CD4-positive, alpha-beta T cell (primary cell): ENCODE measurements at regions not wholly inside any gene's neighbourhood (a gene's known extent, or its start where the extent isn't known, plus 50 kb on each side); places are given as distances from the start of the nearest gene placed in this dataset.

ENCODE experiments used
- ATAC-seq: fragments of 200-7000 bp; cut with Tn5 transposase; one replicate; pipeline ENCODE4 v1.10.0; 2022; ENCODE audit warnings: mild to moderate bottlenecking; ENCODE audit not compliant: poor library complexity
- CTCF ChIA-PET: fragments of 350-600 bp; sonication (Branson Sonifier 250); formaldehyde crosslinking; loops from one replicate; lab custom pipeline; 2021; ENCODE audit warnings: antibody characterized with exemption, inconsistent platforms; lab: Charles Lee
- POLR2A ChIA-PET: fragments of 350-600 bp; sonication (Branson Sonifier 250); formaldehyde crosslinking; loops from one replicate; lab custom pipeline; 2021; ENCODE audit warnings: antibody characterized with exemption, inconsistent platforms; lab: Charles Lee
- DNase-seq, 14 experiments: peaks; one replicate each; pipeline ENCODE4 v3.0.0-alpha.2; 2013 to 2020; ENCODE audit warnings: mixed read lengths in 2 of 14
- H3K27ac ChIP-seq, 2 donors: one replicate each; pipeline versions ENCODE4 v1.5.1 to v1.7.0; 2013; ENCODE audit warnings: low read length in 2 of 2, low read depth in 1 of 2, mild to moderate bottlenecking in 1 of 2
- H3K27me3 ChIP-seq, 2 experiments: 1 replicate in 1 of 2; 2 replicates in 1 of 2; pipeline versions ENCODE4 v1.6.1 to v1.7.0; 2013; ENCODE audit warnings: low read length in 2 of 2, control low read depth in 1 of 2, mild to moderate bottlenecking in 1 of 2, moderate library complexity in 1 of 2; ENCODE audit not compliant: insufficient read depth in 2 of 2, control insufficient read depth in 1 of 2
- H3K36me3 ChIP-seq: one replicate; pipeline ENCODE4 v1.6.1; 2013; ENCODE audit warnings: low read length, control low read depth; ENCODE audit not compliant: insufficient read depth
- H3K4me1 ChIP-seq: one replicate; pipeline ENCODE4 v1.6.1; 2013; ENCODE audit warnings: low read length, control low read depth; ENCODE audit not compliant: insufficient read depth
- H3K4me3 ChIP-seq: one replicate; pipeline ENCODE4 v1.5.1; 2013; ENCODE audit warnings: mild to moderate bottlenecking, low read length, moderate library complexity
- H3K9me3 ChIP-seq, 2 experiments: 1 replicate in 1 of 2; 2 replicates in 1 of 2; pipeline versions ENCODE4 v1.6.1 to v1.7.0; 2013; ENCODE audit warnings: low read length in 2 of 2, mild to moderate bottlenecking in 2 of 2, control low read depth in 1 of 2, moderate library complexity in 1 of 2; ENCODE audit not compliant: control insufficient read depth in 1 of 2, insufficient read depth in 1 of 2
- H3K27ac Mint-ChIP-seq: one replicate; pipeline ENCODE4 v1.8.0; 2020; ENCODE audit warnings: mixed read lengths
- H3K27me3 Mint-ChIP-seq: one replicate; pipeline ENCODE4 v1.8.0; 2021; ENCODE audit warnings: mixed read lengths
- H3K36me3 Mint-ChIP-seq: one replicate; pipeline ENCODE4 v1.8.0; 2021; ENCODE audit warnings: low read depth, mixed read lengths
- H3K4me1 Mint-ChIP-seq: one replicate; pipeline ENCODE4 v1.8.0; 2021; ENCODE audit warnings: low read depth, mixed read lengths
- H3K4me3 Mint-ChIP-seq: one replicate; pipeline ENCODE4 v1.8.0; 2020; ENCODE audit warnings: mild to moderate bottlenecking, mixed read lengths
- H3K9me3 Mint-ChIP-seq: one replicate; pipeline ENCODE4 v1.8.0; 2020; ENCODE audit warnings: mixed read lengths
- CTCF ChIP-seq: fragments of 200-600 bp; IDR thresholded peaks from one replicate; pipeline ENCODE4 v1.8.0; 2022; ENCODE audit warnings: antibody characterized with exemption, mild to moderate bottlenecking
- intact Hi-C, 2 experiments: fragments of 100-400 bp; cut with DNase I in 1 of 2; cut with micrococcal nuclease in 1 of 2; formaldehyde crosslinking; loops; one replicate each; pipeline versions ENCODE4 v1.15.1 to v1.9.0; 2023 to 2025; cut with DNase I, micrococcal nuclease

DNA sequence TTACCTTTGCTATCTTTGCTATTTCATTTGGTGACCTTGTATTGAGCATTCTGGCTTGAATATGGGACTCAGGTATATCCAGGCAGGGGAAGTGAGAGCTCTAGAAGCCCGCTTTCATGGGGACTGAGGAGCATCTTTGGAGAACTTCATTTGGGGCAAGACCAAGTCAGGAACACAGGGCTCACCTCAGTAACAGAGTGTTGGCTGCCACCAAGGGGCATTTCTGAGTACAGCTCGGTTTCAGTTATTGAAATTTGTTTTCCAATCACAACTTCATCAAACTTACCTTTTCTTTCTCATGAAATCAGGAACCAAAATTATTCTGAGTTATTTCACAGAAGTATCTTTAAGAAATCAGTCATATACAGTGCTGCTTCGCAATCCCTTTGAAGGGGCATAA, 337.2 kb downstream of the C7orf25 start:
- Mint-ChIP-seq H3K36me3 (no peaks in the 10 kb centered on the region), H3K4me3 (no peak overlapping the region), H3K4me1 (no peaks in the 10 kb centered on the region), H3K9me3 (peaks cover 10% of the 10 kb centered on the region), H3K27me3 (no peaks in the 10 kb centered on the region), H3K27ac (no peak overlapping the region)
- CTCF ChIA-PET, result no interaction called here
- Histone ChIP-seq H3K27me3 (no peaks in the 10 kb centered on the region), H3K36me3 (no peaks in the 10 kb centered on the region), H3K9me3 (peaks cover 0 to 11% of the 10 kb centered on the region in 2 experiments), H3K4me3 (no peak overlapping the region), H3K27ac (no peak overlapping the region), H3K4me1 (no peaks in the 10 kb centered on the region)
- DNase-seq (no peak), ATAC-seq (no peak)
- POLR2A ChIA-PET, result no interaction called here
- intact Hi-C loops, result no loop called here
- TF ChIP-seq CTCF, result no peak

GRCh38 chr7:42573881-42574672, 337.1 kb upstream of the GLI3 start:
- ChIA-PET POLR2A (no interaction called here), CTCF (no interaction called here)
- H3K4me1 ChIP-seq, result no peaks in the 10 kb centered on the region
- Mint-ChIP-seq H3K4me1 (no peaks in the 10 kb centered on the region), H3K36me3 (no peaks in the 10 kb centered on the region), H3K4me3 (no peak overlapping the region), H3K9me3 (peaks cover 5% of the 10 kb centered on the region), H3K27ac (no peak overlapping the region), H3K27me3 (no peaks in the 10 kb centered on the region)
- TF ChIP-seq CTCF, result no peak
- no peak overlapping the region for H3K4me3 ChIP-seq
- H3K27me3 ChIP-seq, result no peaks in the 10 kb centered on the region
- peaks cover 0 to 5% of the 10 kb centered on the region in 2 experiments for H3K9me3 ChIP-seq
- H3K36me3 ChIP-seq, result no peaks in the 10 kb centered on the region
- intact Hi-C loops, result no loop called here
- no peak overlapping the region for H3K27ac ChIP-seq
- DNase-seq (no peak), ATAC-seq (no peak)

DNA sequence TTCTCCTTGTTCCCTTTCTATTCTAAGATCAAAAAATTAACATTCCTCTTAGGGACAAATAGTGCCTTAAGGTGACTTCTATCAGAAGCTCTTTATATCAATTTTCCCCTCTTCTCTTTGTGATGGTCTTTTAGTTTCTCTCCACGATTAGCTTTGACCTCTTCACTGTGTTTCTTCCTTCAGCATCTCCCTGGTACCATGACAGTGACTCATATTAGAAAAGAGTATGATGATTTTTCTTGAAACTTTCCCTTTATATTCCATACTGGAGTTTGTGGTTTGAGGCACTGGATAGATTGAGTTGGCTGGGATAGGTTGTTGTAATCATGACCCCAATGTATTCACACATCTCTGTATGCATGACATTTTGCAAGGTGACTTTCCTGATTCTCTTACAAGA, 335.6 kb upstream of the GLI3 start:
- Mint-ChIP-seq H3K4me3 (no peak overlapping the region), H3K27ac (no peak overlapping the region), H3K4me1 (no peaks in the 10 kb centered on the region), H3K36me3 (no peaks in the 10 kb centered on the region), H3K27me3 (no peaks in the 10 kb centered on the region), H3K9me3 (no peaks in the 10 kb centered on the region)
- intact Hi-C loops, result no loop called here
- Histone ChIP-seq H3K27ac (no peak overlapping the region), H3K9me3 (no peaks in the 10 kb centered on the region), H3K27me3 (no peaks in the 10 kb centered on the region), H3K4me3 (no peak overlapping the region), H3K36me3 (no peaks in the 10 kb centered on the region), H3K4me1 (no peaks in the 10 kb centered on the region)
- no peak for ATAC-seq
- no peak for TF ChIP-seq CTCF
- POLR2A ChIA-PET, result no interaction called here
- CTCF ChIA-PET, result interaction anchor here (0.6 kb wide), 1 partner anchor 15 kb away, joined by 3 read pairs; no protein-coding TSS in a partner anchor
- DNase-seq, result no peak
